ENCODE measurements at regions not wholly inside any gene's neighbourhood (a gene's known extent, or its start where the extent isn't known, plus 50 kb on each side); places are given as distances from the start of the nearest gene placed in this dataset.

DNA sequence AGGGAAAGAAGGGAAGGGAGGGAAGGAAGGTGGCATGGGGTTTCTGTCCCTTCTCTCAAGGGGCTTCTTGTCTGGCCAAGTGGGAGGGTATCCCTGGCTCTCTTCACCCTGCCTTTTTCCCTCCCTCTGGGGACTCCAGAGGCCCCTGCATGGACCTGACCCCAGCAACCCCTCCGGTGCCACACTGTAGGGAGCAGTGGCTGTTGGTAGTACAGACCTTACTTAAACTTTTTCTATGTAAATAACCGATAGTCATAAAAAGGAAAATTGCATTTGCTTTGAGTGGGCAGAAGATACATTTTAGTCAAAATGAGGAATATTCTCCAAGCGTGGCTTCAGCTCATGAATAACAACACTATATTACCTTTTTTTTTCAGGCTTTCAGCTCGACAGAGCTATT, 1384.0 kb downstream of the BRD1 start:
- TF ChIP-seq CTCF (IDR thresholded peaks at IDR 0.05) (no peak), EZH2 (IDR thresholded peaks at IDR 0.05; ENCODE audit: borderline replicate concordance, insufficient read depth, low read depth, low read length, poor library complexity, severe bottlenecking) (no peak)
